ENCODE measurements at regions not wholly inside any gene's neighbourhood (a gene's known extent, or its start where the extent isn't known, plus 50 kb on each side); places are given as distances from the start of the nearest gene placed in this dataset.
A peak's percentile ranks its signal among the peaks of the same experiment; 100 is the strongest.

- no peaks in the 10 kb centered on the region for H3K4me1 Mint-ChIP-seq
- no peaks in the 10 kb centered on the region for H3K36me3 Mint-ChIP-seq
- H3K9me3 Mint-ChIP-seq: peaks cover 0 to 11% (median 1%) of the 10 kb centered on the region in 7 donors
- no peak overlapping the region for H3K27ac Mint-ChIP-seq
- H3K4me3 Mint-ChIP-seq: no peak overlapping the region
- H3K27me3 Mint-ChIP-seq: peaks cover 2 to 15% (median 8%) of the 10 kb centered on the region in 3 donors
- ATAC-seq (ENCODE audit: low read depth in 2 of 2) (no peak), DNase-seq (no peak)
Measured at GRCh38 chr7:108719631-108720030, 150.0 kb downstream of the DNAJB9 start.

DNA sequence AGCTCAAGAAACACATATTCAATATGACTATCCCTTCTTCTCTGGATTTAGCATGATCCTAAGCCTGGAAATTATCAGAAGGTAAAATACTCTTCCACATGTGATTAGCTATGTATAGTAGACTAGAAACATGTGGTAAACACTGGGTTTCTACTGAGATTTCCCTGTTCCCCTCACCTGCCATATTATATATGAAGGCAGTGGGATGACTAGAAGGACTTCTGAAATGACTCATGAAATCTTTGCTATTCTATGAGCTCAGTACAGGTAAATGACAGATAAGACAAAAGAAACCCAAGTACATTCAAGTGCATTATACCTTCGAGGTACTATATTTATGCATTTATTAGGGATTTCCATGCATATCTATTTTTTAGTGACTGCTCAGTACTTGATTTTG lies 152.9 kb downstream of the DNAJB9 start:
- Mint-ChIP-seq H3K27ac (no peak overlapping the region), H3K4me3 (no peak overlapping the region), H3K4me1 (no peaks in the 10 kb centered on the region), H3K9me3 (peaks cover 0 to 7% (median 0%) of the 10 kb centered on the region in 7 donors), H3K36me3 (no peaks in the 10 kb centered on the region), H3K27me3 (peaks cover 0 to 9% (median 7%) of the 10 kb centered on the region in 3 donors)
- ATAC-seq (ENCODE audit: low read depth in 2 of 2) (no peak), DNase-seq (no peak)

- no peaks in the 10 kb centered on the region for H3K36me3 Mint-ChIP-seq
Measured at GRCh38 chr7:108723381-108723814, 153.7 kb downstream of the DNAJB9 start.

DNA sequence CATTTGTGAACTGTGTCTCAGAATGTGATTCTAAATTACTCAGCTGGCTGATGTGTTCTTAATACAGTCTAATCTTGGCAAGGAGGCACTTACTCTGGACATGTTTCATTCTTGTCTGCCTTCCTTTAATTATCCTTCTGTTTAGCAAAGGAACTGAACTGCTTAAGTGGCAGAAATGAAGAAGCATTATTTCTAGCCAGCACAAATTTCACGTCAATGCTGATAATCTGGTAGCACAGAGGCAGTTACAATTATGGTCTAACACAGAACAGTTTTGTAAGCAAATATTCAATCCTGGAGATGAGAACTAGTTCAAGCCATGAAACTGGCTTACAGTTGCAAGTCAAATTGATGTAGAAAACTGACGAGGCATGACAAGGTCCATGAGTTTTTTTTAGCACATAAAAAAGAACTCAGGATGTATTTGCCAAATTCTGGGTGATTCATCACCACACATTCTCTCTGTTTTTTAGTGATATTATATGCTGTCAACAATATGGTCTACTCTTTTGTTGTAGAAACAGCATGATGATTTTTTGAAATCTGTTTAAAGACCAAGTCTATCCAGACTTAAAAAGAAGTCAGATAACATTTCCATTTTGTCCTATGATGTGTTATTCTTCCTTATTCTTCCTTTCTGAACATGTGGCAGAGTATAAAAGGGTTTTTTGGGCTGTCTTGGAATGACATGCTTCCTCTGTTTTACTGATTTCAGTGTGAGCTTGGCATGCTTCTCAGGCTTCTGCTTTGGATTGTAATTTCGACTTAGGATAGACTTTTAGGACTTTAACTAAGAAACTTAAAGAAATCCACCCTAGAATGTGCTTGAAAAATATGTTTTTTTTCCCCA lies 154.8 kb downstream of the DNAJB9 start:
- no peak for DNase-seq
- Mint-ChIP-seq H3K36me3 (no peaks in the 10 kb centered on the region), H3K9me3 (peaks cover 0 to 5% (median 1%) of the 10 kb centered on the region in 7 donors), H3K27me3 (peaks cover 0 to 9% (median 2%) of the 10 kb centered on the region in 3 donors), H3K4me1 (no peaks in the 10 kb centered on the region), H3K4me3 (no peak overlapping the region), H3K27ac (peak overlapping the region in 1 of 6 donors; percentile 51)
- no peak for ATAC-seq (ENCODE audit: low read depth in 2 of 2)

More at GRCh38 chr7:108723381-108723814, 153.7 kb downstream of the DNAJB9 start:
- H3K4me3 Mint-ChIP-seq: no peak overlapping the region
- ATAC-seq (ENCODE audit: low read depth in 2 of 2) (no peak), DNase-seq (no peak)
- H3K9me3 Mint-ChIP-seq: peaks cover 0 to 7% (median 0%) of the 10 kb centered on the region in 7 donors
- H3K27me3 Mint-ChIP-seq: peaks cover 0 to 9% (median 7%) of the 10 kb centered on the region in 3 donors
- no peaks in the 10 kb centered on the region for H3K4me1 Mint-ChIP-seq
- no peak overlapping the region for H3K27ac Mint-ChIP-seq

DNA sequence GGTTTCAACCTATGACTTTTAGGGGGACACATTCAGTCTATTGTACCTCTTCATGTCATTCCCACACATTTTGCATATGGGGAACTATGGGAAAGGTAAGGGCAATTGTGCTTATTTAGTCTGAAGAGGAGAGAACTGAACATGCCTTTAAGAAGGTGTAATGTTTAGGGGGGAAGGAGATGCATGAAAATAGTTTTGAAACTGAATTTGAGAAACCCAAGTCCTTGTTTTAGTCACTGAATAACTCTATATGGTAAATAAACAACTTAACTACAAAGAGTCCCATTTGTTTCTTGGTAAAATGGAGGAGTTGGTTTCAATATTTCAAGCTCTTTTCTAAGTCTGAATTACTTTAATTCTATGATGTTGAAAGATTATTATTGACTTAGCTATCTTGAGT lies 166.1 kb downstream of the DNAJB9 start:
- ATAC-seq (ENCODE audit: low read depth in 2 of 2) (no peak), DNase-seq (no peak)
- no peak overlapping the region for H3K27ac Mint-ChIP-seq
- H3K9me3 Mint-ChIP-seq: peaks cover 0 to 4% (median 0%) of the 10 kb centered on the region in 7 donors
- no peaks in the 10 kb centered on the region for H3K4me1 Mint-ChIP-seq
- no peak overlapping the region for H3K4me3 Mint-ChIP-seq
- H3K27me3 Mint-ChIP-seq: no peaks in the 10 kb centered on the region
- H3K36me3 Mint-ChIP-seq: no peaks in the 10 kb centered on the region

DNA sequence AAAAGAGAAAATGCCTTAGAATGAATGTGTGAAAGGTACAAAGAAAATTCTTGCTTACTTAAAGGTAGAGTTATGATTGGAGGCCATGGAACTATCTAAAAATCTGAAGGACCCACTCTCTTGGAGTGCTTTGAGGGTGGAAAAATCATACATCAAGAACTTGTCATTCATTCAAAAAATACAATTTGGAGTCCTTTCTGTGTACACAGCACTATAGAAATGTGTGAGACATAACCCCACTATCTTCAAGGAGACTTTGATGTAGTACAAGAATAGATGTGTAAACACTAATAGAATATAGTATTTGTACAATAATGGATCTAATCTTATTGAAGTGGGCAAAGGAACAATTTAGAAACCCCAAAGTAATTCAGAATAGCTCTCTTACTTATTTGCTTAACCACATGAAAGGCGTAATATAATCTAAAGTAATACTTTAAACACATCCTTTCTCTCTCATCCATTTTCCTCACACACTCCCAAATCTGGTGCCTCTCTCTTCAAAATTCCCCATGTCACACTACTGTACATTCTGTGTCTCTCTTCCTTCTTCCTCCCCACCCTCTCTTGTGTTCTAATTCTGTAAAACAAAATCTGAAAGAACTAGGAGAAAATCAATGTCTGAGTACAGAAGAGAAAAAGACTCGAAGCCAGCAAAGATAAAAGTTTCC lies 166.7 kb downstream of the DNAJB9 start:
- Mint-ChIP-seq H3K9me3 (peaks cover 0 to 4% (median 0%) of the 10 kb centered on the region in 7 donors), H3K27ac (no peak overlapping the region), H3K4me3 (no peak overlapping the region), H3K27me3 (no peaks in the 10 kb centered on the region), H3K36me3 (no peaks in the 10 kb centered on the region), H3K4me1 (no peaks in the 10 kb centered on the region)
- ATAC-seq (ENCODE audit: low read depth in 2 of 2) (no peak), DNase-seq (no peak)

GRCh38 chr7:108770981-108771745 lies 201.5 kb downstream of the DNAJB9 start:
- H3K36me3 Mint-ChIP-seq: no peaks in the 10 kb centered on the region
- H3K27ac Mint-ChIP-seq: no peak overlapping the region
- DNase-seq: no peak
- no peak for ATAC-seq (ENCODE audit: low read depth in 2 of 2)
- no peaks in the 10 kb centered on the region for H3K4me1 Mint-ChIP-seq
- no peak overlapping the region for H3K4me3 Mint-ChIP-seq
- no peaks in the 10 kb centered on the region for H3K27me3 Mint-ChIP-seq
- H3K9me3 Mint-ChIP-seq: no peaks in the 10 kb centered on the region

DNA sequence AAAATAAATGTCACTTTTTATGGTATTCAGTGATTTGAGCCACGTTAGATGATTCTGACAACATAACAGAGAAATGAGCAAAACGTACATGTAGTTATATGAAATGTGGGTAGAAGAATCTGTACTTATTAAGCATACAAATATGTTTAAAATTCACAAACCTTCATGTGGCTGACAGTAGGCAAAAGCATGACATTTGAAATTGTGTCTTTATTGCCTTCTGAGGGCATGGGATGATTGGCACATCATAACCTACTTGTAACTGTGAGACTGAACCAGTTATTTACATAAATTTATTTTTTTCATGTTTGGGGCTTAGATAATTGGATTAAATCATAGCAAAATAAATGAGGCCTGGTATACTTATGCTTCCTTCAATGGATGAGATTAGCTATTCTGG lies 202.2 kb downstream of the DNAJB9 start:
- Mint-ChIP-seq H3K36me3 (no peaks in the 10 kb centered on the region), H3K27ac (no peak overlapping the region), H3K4me3 (no peak overlapping the region), H3K27me3 (no peaks in the 10 kb centered on the region), H3K9me3 (no peaks in the 10 kb centered on the region), H3K4me1 (no peaks in the 10 kb centered on the region)
- DNase-seq: no peak
- no peak for ATAC-seq (ENCODE audit: low read depth in 2 of 2)

DNA sequence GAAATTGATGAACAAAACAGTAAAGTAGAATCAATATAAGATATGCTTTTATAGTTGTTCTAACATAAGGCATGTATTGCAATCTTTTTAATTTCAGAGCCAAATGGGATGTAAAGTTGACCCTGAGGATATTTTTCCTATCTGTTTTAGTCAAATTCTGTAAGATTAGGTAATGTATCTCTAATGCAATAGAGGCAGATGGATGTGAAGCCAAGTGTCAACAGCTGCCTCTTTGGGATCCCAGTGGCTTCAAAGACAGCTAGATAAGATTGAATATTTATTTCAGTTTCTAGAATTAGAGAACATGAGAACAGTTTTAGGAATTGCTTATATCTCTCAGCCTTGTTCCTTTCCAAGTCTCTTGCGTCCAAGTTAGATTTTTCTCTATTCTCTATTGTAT lies 208.3 kb downstream of the DNAJB9 start:
- Mint-ChIP-seq H3K4me3 (no peak overlapping the region), H3K27me3 (peaks cover 0 to 4% (median 0%) of the 10 kb centered on the region in 3 donors), H3K27ac (no peak overlapping the region), H3K4me1 (no peaks in the 10 kb centered on the region), H3K9me3 (no peaks in the 10 kb centered on the region), H3K36me3 (no peaks in the 10 kb centered on the region)
- no peak for DNase-seq
- ATAC-seq (ENCODE audit: low read depth in 2 of 2): no peak

- ATAC-seq (ENCODE audit: low read depth in 2 of 2) (no peak), DNase-seq (no peak)
- no peak overlapping the region for H3K4me3 Mint-ChIP-seq
- no peaks in the 10 kb centered on the region for H3K4me1 Mint-ChIP-seq
- H3K27ac Mint-ChIP-seq: no peak overlapping the region
- H3K36me3 Mint-ChIP-seq: no peaks in the 10 kb centered on the region
- peaks cover 9 to 28% (median 12%) of the 10 kb centered on the region in 7 donors for H3K9me3 Mint-ChIP-seq
- H3K27me3 Mint-ChIP-seq: no peaks in the 10 kb centered on the region
Measured at GRCh38 chr7:108789451-108789850, 219.8 kb downstream of the DNAJB9 start.

DNA sequence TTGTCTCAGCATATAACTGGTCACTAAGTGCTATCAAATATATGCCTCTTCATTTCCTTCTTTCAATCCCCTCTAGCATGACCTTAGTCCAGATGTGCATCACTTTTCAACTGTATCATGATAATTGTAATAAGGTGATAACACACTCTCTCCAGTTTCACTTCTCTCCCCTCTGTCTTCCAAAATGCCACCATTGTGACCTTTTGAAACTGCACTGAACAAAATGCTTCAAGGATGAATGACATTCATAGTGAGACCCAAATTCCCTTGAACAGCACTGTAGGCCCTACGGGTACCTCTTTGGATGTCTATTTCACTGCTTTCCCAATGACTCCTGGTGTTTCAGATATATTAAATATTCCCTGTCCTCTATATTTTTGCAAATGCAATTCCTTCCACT lies 224.8 kb downstream of the DNAJB9 start:
- Mint-ChIP-seq H3K4me3 (no peak overlapping the region), H3K4me1 (no peaks in the 10 kb centered on the region), H3K36me3 (no peaks in the 10 kb centered on the region), H3K27me3 (no peaks in the 10 kb centered on the region), H3K9me3 (peaks cover 5 to 38% (median 7%) of the 10 kb centered on the region in 7 donors), H3K27ac (peak overlapping the region in 1 of 6 donors; percentile 18)
- no peak for ATAC-seq (ENCODE audit: low read depth in 2 of 2)
- DNase-seq: no peak

- Mint-ChIP-seq H3K9me3 (peaks cover 0 to 9% (median 4%) of the 10 kb centered on the region in 7 donors), H3K4me1 (peaks cover 0 to 4% (median 0%) of the 10 kb centered on the region in 3 donors), H3K27me3 (peaks cover 8 to 21% (median 19%) of the 10 kb centered on the region in 3 donors), H3K4me3 (no peak overlapping the region), H3K27ac (no peak overlapping the region), H3K36me3 (no peaks in the 10 kb centered on the region)
- no peak for ATAC-seq (ENCODE audit: low read depth in 2 of 2)
- DNase-seq: no peak
Measured at GRCh38 chr7:108802650-108803049, 233.0 kb downstream of the DNAJB9 start.

DNA sequence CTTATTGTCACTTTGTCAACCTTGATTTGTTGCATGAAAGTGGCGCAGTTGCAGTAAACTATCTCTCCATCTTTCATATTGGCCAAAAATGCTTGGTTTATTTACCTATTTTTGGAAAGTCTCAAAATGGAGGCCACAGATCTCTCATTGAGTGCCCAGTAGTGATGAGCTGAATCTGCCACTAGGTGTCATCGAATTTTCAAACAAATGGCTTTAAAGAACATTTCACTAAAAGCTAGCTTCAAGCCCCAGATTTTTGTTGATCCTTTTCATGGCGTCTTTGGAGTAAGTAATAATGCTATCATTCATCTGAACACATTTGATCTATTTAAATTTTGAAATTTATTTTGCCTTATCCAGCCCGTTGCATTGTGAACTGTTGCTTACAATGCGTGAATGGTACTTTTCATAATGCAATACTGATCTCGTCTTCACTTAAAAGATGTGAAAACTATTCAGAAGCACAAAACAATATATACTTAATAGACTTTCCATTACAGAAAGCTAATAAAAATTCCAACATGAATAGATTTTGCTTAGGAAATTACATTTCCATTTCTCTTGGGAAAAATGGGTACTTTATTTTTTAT lies 236.2 kb downstream of the DNAJB9 start:
- H3K4me1 Mint-ChIP-seq: peaks cover 0 to 4% (median 0%) of the 10 kb centered on the region in 3 donors
- peaks cover 0 to 4% (median 0%) of the 10 kb centered on the region in 7 donors for H3K9me3 Mint-ChIP-seq
- DNase-seq (no peak), ATAC-seq (ENCODE audit: low read depth in 2 of 2) (no peak)
- H3K4me3 Mint-ChIP-seq: no peak overlapping the region
- H3K27ac Mint-ChIP-seq: no peak overlapping the region
- no peaks in the 10 kb centered on the region for H3K36me3 Mint-ChIP-seq
- H3K27me3 Mint-ChIP-seq: peaks cover 8 to 19% (median 17%) of the 10 kb centered on the region in 3 donors
